Liver (tissue), 8 donors: ENCODE measurements at regions not wholly inside any gene's neighbourhood (a gene's known extent, or its start where the extent isn't known, plus 50 kb on each side); places are given as distances from the start of the nearest gene placed in this dataset.

Experiments used
- DNase-seq: peaks from one replicate; pipeline ENCODE4 v3.0.0-alpha.2; 2017; ENCODE audit warnings: low spot score
- H3K27ac ChIP-seq, 2 donors: one replicate each; pipeline ENCODE4 v1.7.0; 2013; ENCODE audit warnings: inconsistent platforms in 2 of 2, low read length in 2 of 2, control low read depth in 1 of 2, low read depth in 1 of 2, mild to moderate bottlenecking in 1 of 2
- H3K27me3 ChIP-seq, 4 donors: one replicate each; pipeline versions ENCODE4 v1.6.1 to v1.7.0; 2013; ENCODE audit warnings: low read length in 3 of 4, inconsistent platforms in 1 of 4, mild to moderate bottlenecking in 1 of 4, moderate library complexity in 1 of 4; ENCODE audit not compliant: control insufficient read depth in 4 of 4, insufficient read depth in 4 of 4
- H3K36me3 ChIP-seq, 4 donors: one replicate each; pipeline versions ENCODE4 v1.6.1 to v1.7.0; 2013; ENCODE audit warnings: low read length in 3 of 4, mild to moderate bottlenecking in 3 of 4, low read depth in 1 of 4, moderate library complexity in 1 of 4; ENCODE audit not compliant: control insufficient read depth in 4 of 4, insufficient read depth in 3 of 4
- H3K4me1 ChIP-seq, 4 donors: one replicate each; pipeline versions ENCODE4 v1.6.1 to v1.7.0; 2013; ENCODE audit warnings: low read length in 3 of 4, mild to moderate bottlenecking in 3 of 4, moderate library complexity in 1 of 4; ENCODE audit not compliant: control insufficient read depth in 4 of 4, insufficient read depth in 4 of 4
- H3K4me3 ChIP-seq, 3 donors: one replicate each; pipeline versions ENCODE4 v1.6.1 to v1.7.0; 2013; ENCODE audit warnings: low read length in 3 of 3, control low read depth in 1 of 3, low read depth in 1 of 3, mild to moderate bottlenecking in 1 of 3
- H3K9ac ChIP-seq, 2 donors: one replicate each; pipeline ENCODE4 v1.7.0; 2013; ENCODE audit warnings: low read length in 2 of 2, mild to moderate bottlenecking in 2 of 2, moderate library complexity in 2 of 2, control low read depth in 1 of 2, low read depth in 1 of 2
- H3K9me3 ChIP-seq, 4 donors: one replicate each; pipeline versions ENCODE4 v1.6.1 to v1.7.0; 2013; ENCODE audit warnings: low read length in 3 of 4; ENCODE audit not compliant: control insufficient read depth in 4 of 4
- EGR1 ChIP-seq, 2 donors: IDR thresholded peaks; 2 replicates each; pipeline ENCODE4 v1.6.1; 2016 to 2018; ENCODE audit warnings: antibody characterized with exemption in 2 of 2, low read depth in 2 of 2
- FOXA1 ChIP-seq: IDR thresholded peaks from 2 replicates; pipeline ENCODE4 v1.6.1; 2016; ENCODE audit warnings: antibody characterized with exemption
- FOXA2 ChIP-seq: IDR thresholded peaks from 2 replicates; pipeline ENCODE4 v1.6.1; 2016; ENCODE audit warnings: antibody characterized with exemption
- GABPA ChIP-seq, 2 donors: IDR thresholded peaks in 1 of 2; conservative IDR thresholded peaks in 1 of 2; 2 replicates each; pipeline ENCODE4 v1.6.1; 2016; ENCODE audit warnings: antibody characterized with exemption in 2 of 2, mild to moderate bottlenecking in 1 of 2, moderate library complexity in 1 of 2
- HNF4A ChIP-seq, 2 donors: conservative IDR thresholded peaks; 2 replicates each; pipeline ENCODE4 v1.6.1; 2016; ENCODE audit warnings: antibody characterized with exemption in 2 of 2, mild to moderate bottlenecking in 2 of 2
- HNF4G ChIP-seq: IDR thresholded peaks from 2 replicates; pipeline ENCODE4 v1.6.1; 2016; ENCODE audit warnings: antibody characterized with exemption
- JUND ChIP-seq, 2 donors: IDR thresholded peaks; 2 replicates each; pipeline ENCODE4 v1.6.1; 2016; ENCODE audit warnings: antibody characterized with exemption in 2 of 2
- NR2F2 ChIP-seq: IDR thresholded peaks from 2 replicates; pipeline ENCODE4 v1.6.1; 2016; ENCODE audit warnings: antibody characterized with exemption
- RXRA ChIP-seq, 2 donors: IDR thresholded peaks; 2 replicates each; pipeline ENCODE4 v1.6.1; 2017 to 2018; ENCODE audit warnings: antibody characterized with exemption in 2 of 2, mild to moderate bottlenecking in 1 of 2
- SP1 ChIP-seq: IDR thresholded peaks from 2 replicates; pipeline ENCODE4 v1.6.1; 2018; ENCODE audit warnings: antibody characterized with exemption, mild to moderate bottlenecking
- YY1 ChIP-seq: IDR thresholded peaks from 2 replicates; pipeline ENCODE4 v1.6.1; 2016; ENCODE audit warnings: antibody characterized with exemption, mild to moderate bottlenecking
- WGBS: extraction: QIAGEN DNeasy Blood & Tissue Kit; methylation state at CpG from one replicate; pipeline ENCODE4 v1.1.7; 2013; 5-methylcytosine and 5-hydroxymethylcytosine counted together
- TF ChIP-seq, protein P1 (sequence below): IDR thresholded peaks from 2 replicates; pipeline ENCODE4 v1.6.1; 2016; ENCODE audit warnings: antibody characterized with exemption
- TF ChIP-seq, protein P2 (sequence below): IDR thresholded peaks from 2 replicates; pipeline ENCODE4 v1.6.1; 2016; ENCODE audit warnings: antibody characterized with exemption
- TF ChIP-seq, protein P3 (sequence below): IDR thresholded peaks from 2 replicates; pipeline ENCODE4 v1.6.1; 2016; ENCODE audit warnings: antibody characterized with exemption, mild to moderate bottlenecking
- TF ChIP-seq, protein P4 (sequence below): fragments of 150-350 bp; IDR thresholded peaks from 2 replicates; pipeline ENCODE4 v1.5.1; 2017; ENCODE audit warnings: improper control_type of control experiment, low read depth, low read length; ENCODE audit not compliant: missing input control
- TF ChIP-seq, protein P5 (sequence below): IDR thresholded peaks from 2 replicates; pipeline ENCODE4 v1.6.1; 2016; ENCODE audit warnings: antibody characterized with exemption
- donor health status: healthy.
- donor health status: healthy.
- donor health status: healthy.
- donor health status: healthy.
- donor health status: healthy.

DNA sequence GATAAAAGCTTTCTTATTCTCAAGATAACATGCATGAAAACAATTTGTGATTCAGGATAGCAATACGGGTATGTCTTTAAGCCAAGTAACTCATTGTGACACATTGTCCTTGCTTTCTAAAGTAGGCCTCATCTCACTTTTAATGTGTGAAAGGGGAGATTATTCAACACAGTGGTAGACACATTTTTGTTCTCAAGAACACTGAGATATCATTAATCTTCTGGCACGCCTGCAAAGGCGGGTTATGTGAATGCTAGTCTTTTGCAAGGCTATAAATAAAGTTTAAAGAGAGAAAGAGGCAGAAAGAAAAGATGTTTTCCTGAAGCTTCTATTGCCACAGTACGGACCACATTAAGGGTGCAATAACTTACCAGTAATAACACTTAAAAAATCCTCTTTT, 181.8 kb upstream of the MEF2C start:
- Histone ChIP-seq H3K27me3 (no peaks in the 10 kb centered on the region), H3K27ac (no peak overlapping the region), H3K36me3 (no peaks in the 10 kb centered on the region), H3K4me1 (no peaks in the 10 kb centered on the region), H3K9ac (no peak overlapping the region), H3K4me3 (no peak overlapping the region), H3K9me3 (no peaks in the 10 kb centered on the region)
- DNase-seq: no peak
- WGBS: 84% methylated on average over 4 of the region's 4 CpGs
- TF ChIP-seq SP1 (no peak), FOXA2 (no peak)

DNA sequence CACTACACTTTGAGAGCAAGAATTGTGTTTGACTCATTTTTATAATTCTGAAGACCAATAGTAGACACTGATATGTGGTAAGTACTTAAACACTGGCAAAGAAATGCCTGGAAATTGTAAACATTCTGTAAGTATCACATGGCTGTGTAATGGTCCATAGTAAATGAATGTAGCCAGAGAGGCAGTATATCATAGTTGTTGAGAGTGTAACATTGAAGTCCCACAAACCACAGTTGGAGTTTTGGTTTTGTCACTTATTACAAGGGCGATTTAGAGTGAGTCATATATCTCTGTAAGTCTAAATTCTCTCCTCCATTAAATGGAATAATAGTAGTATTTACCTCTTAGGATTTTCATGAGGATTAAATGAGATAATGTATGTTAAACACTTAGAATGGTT, 181.1 kb upstream of the MEF2C start:
- Histone ChIP-seq H3K4me1 (no peaks in the 10 kb centered on the region), H3K9me3 (no peaks in the 10 kb centered on the region), H3K9ac (no peak overlapping the region), H3K36me3 (no peaks in the 10 kb centered on the region), H3K27ac (no peak overlapping the region), H3K4me3 (no peak overlapping the region), H3K27me3 (no peaks in the 10 kb centered on the region)
- WGBS: 60% methylated on average over 1 of the region's 1 CpG
- TF ChIP-seq HNF4G: no peak
- TF ChIP-seq HNF4A (conservative IDR thresholded peaks at IDR 0.05): no peak
- no peak for TF ChIP-seq RXRA (IDR thresholded peaks at IDR 0.05)
- no peak for TF ChIP-seq GABPA (IDR thresholded peaks at IDR 0.05 in 1 of 2, conservative IDR thresholded peaks at IDR 0.05 in 1 of 2)
- TF ChIP-seq NR2F2: no peak
- TF ChIP-seq, protein P1, sequence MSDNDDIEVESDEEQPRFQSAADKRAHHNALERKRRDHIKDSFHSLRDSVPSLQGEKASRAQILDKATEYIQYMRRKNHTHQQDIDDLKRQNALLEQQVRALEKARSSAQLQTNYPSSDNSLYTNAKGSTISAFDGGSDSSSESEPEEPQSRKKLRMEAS: no peak
- TF ChIP-seq EGR1 (IDR thresholded peaks at IDR 0.05; ENCODE audit: low read depth in 2 of 2): no peak
- no peak for TF ChIP-seq FOXA1
- TF ChIP-seq, protein P2, sequence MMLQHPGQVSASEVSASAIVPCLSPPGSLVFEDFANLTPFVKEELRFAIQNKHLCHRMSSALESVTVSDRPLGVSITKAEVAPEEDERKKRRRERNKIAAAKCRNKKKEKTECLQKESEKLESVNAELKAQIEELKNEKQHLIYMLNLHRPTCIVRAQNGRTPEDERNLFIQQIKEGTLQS: no peak
- TF ChIP-seq, protein P3, sequence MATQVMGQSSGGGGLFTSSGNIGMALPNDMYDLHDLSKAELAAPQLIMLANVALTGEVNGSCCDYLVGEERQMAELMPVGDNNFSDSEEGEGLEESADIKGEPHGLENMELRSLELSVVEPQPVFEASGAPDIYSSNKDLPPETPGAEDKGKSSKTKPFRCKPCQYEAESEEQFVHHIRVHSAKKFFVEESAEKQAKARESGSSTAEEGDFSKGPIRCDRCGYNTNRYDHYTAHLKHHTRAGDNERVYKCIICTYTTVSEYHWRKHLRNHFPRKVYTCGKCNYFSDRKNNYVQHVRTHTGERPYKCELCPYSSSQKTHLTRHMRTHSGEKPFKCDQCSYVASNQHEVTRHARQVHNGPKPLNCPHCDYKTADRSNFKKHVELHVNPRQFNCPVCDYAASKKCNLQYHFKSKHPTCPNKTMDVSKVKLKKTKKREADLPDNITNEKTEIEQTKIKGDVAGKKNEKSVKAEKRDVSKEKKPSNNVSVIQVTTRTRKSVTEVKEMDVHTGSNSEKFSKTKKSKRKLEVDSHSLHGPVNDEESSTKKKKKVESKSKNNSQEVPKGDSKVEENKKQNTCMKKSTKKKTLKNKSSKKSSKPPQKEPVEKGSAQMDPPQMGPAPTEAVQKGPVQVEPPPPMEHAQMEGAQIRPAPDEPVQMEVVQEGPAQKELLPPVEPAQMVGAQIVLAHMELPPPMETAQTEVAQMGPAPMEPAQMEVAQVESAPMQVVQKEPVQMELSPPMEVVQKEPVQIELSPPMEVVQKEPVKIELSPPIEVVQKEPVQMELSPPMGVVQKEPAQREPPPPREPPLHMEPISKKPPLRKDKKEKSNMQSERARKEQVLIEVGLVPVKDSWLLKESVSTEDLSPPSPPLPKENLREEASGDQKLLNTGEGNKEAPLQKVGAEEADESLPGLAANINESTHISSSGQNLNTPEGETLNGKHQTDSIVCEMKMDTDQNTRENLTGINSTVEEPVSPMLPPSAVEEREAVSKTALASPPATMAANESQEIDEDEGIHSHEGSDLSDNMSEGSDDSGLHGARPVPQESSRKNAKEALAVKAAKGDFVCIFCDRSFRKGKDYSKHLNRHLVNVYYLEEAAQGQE: no peak
- no peak for TF ChIP-seq JUND (IDR thresholded peaks at IDR 0.05)
- TF ChIP-seq YY1: no peak
- TF ChIP-seq, protein P4, sequence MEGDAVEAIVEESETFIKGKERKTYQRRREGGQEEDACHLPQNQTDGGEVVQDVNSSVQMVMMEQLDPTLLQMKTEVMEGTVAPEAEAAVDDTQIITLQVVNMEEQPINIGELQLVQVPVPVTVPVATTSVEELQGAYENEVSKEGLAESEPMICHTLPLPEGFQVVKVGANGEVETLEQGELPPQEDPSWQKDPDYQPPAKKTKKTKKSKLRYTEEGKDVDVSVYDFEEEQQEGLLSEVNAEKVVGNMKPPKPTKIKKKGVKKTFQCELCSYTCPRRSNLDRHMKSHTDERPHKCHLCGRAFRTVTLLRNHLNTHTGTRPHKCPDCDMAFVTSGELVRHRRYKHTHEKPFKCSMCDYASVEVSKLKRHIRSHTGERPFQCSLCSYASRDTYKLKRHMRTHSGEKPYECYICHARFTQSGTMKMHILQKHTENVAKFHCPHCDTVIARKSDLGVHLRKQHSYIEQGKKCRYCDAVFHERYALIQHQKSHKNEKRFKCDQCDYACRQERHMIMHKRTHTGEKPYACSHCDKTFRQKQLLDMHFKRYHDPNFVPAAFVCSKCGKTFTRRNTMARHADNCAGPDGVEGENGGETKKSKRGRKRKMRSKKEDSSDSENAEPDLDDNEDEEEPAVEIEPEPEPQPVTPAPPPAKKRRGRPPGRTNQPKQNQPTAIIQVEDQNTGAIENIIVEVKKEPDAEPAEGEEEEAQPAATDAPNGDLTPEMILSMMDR: no peak
- TF ChIP-seq, protein P5, sequence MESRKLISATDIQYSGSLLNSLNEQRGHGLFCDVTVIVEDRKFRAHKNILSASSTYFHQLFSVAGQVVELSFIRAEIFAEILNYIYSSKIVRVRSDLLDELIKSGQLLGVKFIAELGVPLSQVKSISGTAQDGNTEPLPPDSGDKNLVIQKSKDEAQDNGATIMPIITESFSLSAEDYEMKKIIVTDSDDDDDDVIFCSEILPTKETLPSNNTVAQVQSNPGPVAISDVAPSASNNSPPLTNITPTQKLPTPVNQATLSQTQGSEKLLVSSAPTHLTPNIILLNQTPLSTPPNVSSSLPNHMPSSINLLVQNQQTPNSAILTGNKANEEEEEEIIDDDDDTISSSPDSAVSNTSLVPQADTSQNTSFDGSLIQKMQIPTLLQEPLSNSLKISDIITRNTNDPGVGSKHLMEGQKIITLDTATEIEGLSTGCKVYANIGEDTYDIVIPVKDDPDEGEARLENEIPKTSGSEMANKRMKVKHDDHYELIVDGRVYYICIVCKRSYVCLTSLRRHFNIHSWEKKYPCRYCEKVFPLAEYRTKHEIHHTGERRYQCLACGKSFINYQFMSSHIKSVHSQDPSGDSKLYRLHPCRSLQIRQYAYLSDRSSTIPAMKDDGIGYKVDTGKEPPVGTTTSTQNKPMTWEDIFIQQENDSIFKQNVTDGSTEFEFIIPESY: no peak
- no peak for DNase-seq
